Neural crest cell (in vitro differentiated cells): ENCODE measurements at regions not wholly inside any gene's neighbourhood (a gene's known extent, or its start where the extent isn't known, plus 50 kb on each side); places are given as distances from the start of the nearest gene placed in this dataset.

Experiments used
- DNase-seq: peaks from one replicate; pipeline ENCODE4 v3.0.0; 2021; ENCODE audit warnings: low read depth, mixed read lengths, low spot score
- H3K27ac Mint-ChIP-seq: one replicate; pipeline ENCODE4 v1.8.0; 2021; ENCODE audit warnings: mild to moderate bottlenecking, mixed read lengths; ENCODE audit not compliant: unreplicated experiment
- H3K27me3 Mint-ChIP-seq: 2 replicates; pipeline ENCODE4 v1.8.0; 2021; ENCODE audit warnings: low read depth, mild to moderate bottlenecking, mixed read lengths
- H3K36me3 Mint-ChIP-seq: 2 replicates; pipeline ENCODE4 v1.8.0; 2021; ENCODE audit warnings: low read depth, mild to moderate bottlenecking, mixed read lengths
- H3K4me1 Mint-ChIP-seq: 2 replicates; pipeline ENCODE4 v1.8.0; 2021; ENCODE audit warnings: mixed read lengths
- H3K4me3 Mint-ChIP-seq: one replicate; pipeline ENCODE4 v1.8.0; 2021; ENCODE audit warnings: mild to moderate bottlenecking, mixed read lengths
- H3K9me3 Mint-ChIP-seq: 2 replicates; pipeline ENCODE4 v1.8.0; 2021; ENCODE audit warnings: mixed read lengths
- TF ChIP-seq, protein P1 (sequence below): fragments of 200-600 bp; sonication (generic); conservative IDR thresholded peaks from 2 replicates; pipeline ENCODE4 v1.5.0; 2021; ENCODE audit warnings: antibody characterized with exemption, mild to moderate bottlenecking

DNA sequence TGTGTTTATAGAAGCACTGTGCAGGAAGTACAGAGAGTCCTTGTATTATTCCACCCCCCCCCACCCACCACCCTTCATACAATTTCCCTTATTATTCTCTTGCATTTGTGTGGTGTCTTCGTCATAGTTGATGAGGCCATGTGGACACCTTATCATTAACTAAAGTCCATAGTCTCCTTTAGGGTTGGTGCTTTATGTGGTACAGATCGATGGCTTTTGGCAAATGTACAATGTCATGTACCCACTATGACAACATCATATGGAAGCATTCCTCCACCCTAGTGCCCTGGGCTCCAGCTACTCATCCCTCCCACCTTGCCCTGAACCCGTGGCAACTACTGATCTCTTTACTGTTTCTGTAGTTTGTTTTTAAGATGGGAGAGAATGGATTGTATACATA is 93.8 kb upstream of the HDAC4 start:
- Mint-ChIP-seq H3K27me3 (peaks cover 72% of the 10 kb centered on the region), H3K4me1 (peaks cover 29% of the 10 kb centered on the region), H3K36me3 (no peaks in the 10 kb centered on the region), H3K9me3 (no peaks in the 10 kb centered on the region), H3K27ac (no peak overlapping the region), H3K4me3 (peak overlapping the region; percentile 4)
- no peak for DNase-seq
- TF ChIP-seq, protein P1, sequence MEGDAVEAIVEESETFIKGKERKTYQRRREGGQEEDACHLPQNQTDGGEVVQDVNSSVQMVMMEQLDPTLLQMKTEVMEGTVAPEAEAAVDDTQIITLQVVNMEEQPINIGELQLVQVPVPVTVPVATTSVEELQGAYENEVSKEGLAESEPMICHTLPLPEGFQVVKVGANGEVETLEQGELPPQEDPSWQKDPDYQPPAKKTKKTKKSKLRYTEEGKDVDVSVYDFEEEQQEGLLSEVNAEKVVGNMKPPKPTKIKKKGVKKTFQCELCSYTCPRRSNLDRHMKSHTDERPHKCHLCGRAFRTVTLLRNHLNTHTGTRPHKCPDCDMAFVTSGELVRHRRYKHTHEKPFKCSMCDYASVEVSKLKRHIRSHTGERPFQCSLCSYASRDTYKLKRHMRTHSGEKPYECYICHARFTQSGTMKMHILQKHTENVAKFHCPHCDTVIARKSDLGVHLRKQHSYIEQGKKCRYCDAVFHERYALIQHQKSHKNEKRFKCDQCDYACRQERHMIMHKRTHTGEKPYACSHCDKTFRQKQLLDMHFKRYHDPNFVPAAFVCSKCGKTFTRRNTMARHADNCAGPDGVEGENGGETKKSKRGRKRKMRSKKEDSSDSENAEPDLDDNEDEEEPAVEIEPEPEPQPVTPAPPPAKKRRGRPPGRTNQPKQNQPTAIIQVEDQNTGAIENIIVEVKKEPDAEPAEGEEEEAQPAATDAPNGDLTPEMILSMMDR = no peak

DNA sequence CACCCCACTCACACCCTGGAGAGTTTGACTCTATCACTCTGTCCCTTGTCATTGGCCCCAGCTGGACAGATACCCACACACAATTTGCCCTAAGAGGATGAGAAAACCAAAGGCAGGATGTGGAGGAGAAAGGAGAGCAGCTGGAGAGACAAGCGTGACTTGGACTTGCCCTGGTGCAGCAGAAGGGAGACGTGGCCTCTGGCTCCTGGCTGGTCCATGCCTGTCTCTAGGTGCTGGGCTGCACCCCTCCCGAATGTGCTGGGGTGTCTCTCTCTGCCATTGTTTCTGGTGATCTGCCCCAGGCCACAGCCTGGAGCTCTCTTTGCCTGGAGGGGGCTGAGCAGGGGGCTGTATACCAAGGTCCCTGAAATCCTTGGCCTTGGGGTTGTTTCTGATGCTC is 88.7 kb upstream of the HDAC4 start:
- no peaks in the 10 kb centered on the region for H3K9me3 Mint-ChIP-seq
- TF ChIP-seq, protein P1 = no peak
- DNase-seq = no peak
- peaks cover 44% of the 10 kb centered on the region for H3K27me3 Mint-ChIP-seq
- no peak overlapping the region for H3K4me3 Mint-ChIP-seq
- no peak overlapping the region for H3K27ac Mint-ChIP-seq
- no peaks in the 10 kb centered on the region for H3K36me3 Mint-ChIP-seq
- H3K4me1 Mint-ChIP-seq = peaks cover 27% of the 10 kb centered on the region

DNA sequence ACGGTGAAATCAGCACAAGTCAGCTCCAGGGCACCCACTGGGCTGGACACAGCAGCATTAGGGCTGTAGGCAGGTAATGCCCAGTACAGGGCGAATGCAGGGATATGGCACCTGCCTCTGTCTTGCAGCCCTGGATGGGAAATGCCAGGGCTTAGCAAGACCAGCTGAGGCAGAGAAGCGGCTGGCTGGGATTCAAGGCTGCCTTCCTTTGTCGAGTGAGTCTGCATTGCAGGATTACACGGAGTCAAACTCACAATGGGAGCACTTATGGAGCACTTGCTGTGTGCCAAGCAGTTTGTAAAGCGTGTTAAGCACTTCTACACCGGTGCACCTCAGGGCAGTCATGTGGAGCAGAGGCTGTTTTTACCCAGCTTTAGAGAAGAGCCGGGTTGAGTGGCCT is 87.3 kb upstream of the HDAC4 start:
- Mint-ChIP-seq H3K36me3 (no peaks in the 10 kb centered on the region), H3K27ac (no peak overlapping the region)
- no peak for DNase-seq

DNA sequence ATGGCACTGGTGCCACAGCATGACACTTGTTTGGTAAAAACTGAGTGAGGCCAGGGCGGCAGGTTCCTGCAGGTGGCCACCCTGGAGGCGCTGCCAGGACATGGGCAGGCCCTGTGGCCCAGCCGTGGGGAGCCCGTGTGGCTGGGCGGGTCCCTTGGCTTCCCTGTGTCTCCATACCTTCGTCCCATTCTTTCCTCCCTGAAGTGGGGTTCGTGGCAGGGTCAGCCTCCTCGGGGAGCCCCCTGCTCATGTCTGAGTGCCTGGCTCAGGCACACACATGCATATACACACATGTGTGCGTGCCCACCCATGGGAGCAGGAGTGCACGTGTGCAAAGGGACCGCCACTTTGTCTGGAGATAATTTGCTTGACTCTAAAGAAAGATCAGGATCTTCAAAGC is 86.5 kb upstream of the HDAC4 start:
- H3K36me3 Mint-ChIP-seq = no peaks in the 10 kb centered on the region
- peaks cover 34% of the 10 kb centered on the region for H3K27me3 Mint-ChIP-seq
- no peaks in the 10 kb centered on the region for H3K9me3 Mint-ChIP-seq
- no peak overlapping the region for H3K4me3 Mint-ChIP-seq
- peak overlapping the region; percentile 57 for H3K27ac Mint-ChIP-seq
- peaks cover 38% of the 10 kb centered on the region for H3K4me1 Mint-ChIP-seq
- no peak for DNase-seq
- TF ChIP-seq, protein P1 = no peak

More for the DNA sequence above, 87.3 kb upstream of the HDAC4 start:
- peaks cover 35% of the 10 kb centered on the region for H3K4me1 Mint-ChIP-seq
- H3K27me3 Mint-ChIP-seq = peaks cover 41% of the 10 kb centered on the region
- TF ChIP-seq, protein P1 = no peak
- H3K9me3 Mint-ChIP-seq = no peaks in the 10 kb centered on the region
- no peak overlapping the region for H3K4me3 Mint-ChIP-seq

DNA sequence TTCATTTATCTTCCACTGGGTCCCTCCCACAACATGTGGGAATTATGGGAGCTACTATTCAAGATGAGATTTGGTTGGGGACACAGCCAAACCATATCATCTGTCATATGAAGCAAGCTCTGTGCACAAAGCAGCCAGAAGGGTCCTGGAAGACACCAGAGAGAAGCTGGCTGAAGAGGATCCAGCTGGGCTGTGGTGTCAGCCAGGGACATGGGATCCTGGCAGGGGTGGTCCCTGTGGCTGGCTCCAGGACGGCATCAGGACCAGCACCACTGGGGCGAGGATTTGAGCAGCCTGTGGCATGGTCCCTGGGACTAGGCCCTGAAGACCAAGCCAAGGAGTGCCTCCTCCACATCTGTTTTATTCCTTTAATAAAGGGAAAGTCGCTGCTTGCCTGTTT is 84.8 kb upstream of the HDAC4 start:
- Mint-ChIP-seq H3K36me3 (no peaks in the 10 kb centered on the region), H3K27me3 (peaks cover 22% of the 10 kb centered on the region), H3K27ac (no peak overlapping the region), H3K4me1 (peaks cover 38% of the 10 kb centered on the region), H3K4me3 (no peak overlapping the region), H3K9me3 (no peaks in the 10 kb centered on the region)
- TF ChIP-seq, protein P1 = no peak
- no peak for DNase-seq
